B cell (primary cell): ENCODE measurements at regions not wholly inside any gene's neighbourhood (a gene's known extent, or its start where the extent isn't known, plus 50 kb on each side); places are given as distances from the start of the nearest gene placed in this dataset.

Experiments
- CTCF ChIP-seq: fragments of 200-600 bp; IDR thresholded peaks from one replicate; pipeline ENCODE4 v1.8.0; 2022; ENCODE audit warnings: antibody characterized with exemption, mild to moderate bottlenecking
- EZH2 ChIP-seq: IDR thresholded peaks from 2 replicates; pipeline ENCODE4 v1.6.1; 2012; ENCODE audit warnings: borderline replicate concordance, low read depth, mild to moderate bottlenecking, moderate library complexity, low read length; ENCODE audit not compliant: insufficient read depth, poor library complexity, severe bottlenecking

- TF ChIP-seq CTCF (no peak), EZH2 (no peak)
These were observed 498.0 kb downstream of the MATN1 start for GRCh38 chr1:30225357-30225756.
